ENCODE measurements at regions not wholly inside any gene's neighbourhood (a gene's known extent, or its start where the extent isn't known, plus 50 kb on each side); places are given as distances from the start of the nearest gene placed in this dataset.
A peak's percentile ranks its signal among the peaks of the same experiment; 100 is the strongest.

GRCh38 chr3:24736701-24737100, 242.1 kb upstream of the THRB start (continued):
- TF ChIP-seq ZNF462 (CRISPR knock-in tag; IDR thresholded peaks at IDR 0.05): no peak
- no peak for TF ChIP-seq ZNF114 (CRISPR knock-in tag; IDR thresholded peaks at IDR 0.05)

- Histone ChIP-seq H4K20me1 (replicated peaks; ENCODE audit: insufficient read depth) (no peaks in the 10 kb centered on the region), H3K27ac (ENCODE audit: low read depth) (no peak overlapping the region), H3K9me2 (ENCODE audit: insufficient read depth) (no peaks in the 10 kb centered on the region), H3K4me1 (ENCODE audit: insufficient read depth) (peaks cover 8% of the 10 kb centered on the region; the same call in 1 of the 2 replicates), H3K27me3 (ENCODE audit: insufficient read depth) (no peaks in the 10 kb centered on the region), H3K4me2 (no peak overlapping the region), H2AFZ (0 out of 2 replicates have a peak overlapping the region, but pooled peaks have one; percentile 69), H3K79me2 (replicated peaks; ENCODE audit: insufficient read depth) (no peaks in the 10 kb centered on the region), H3F3A (replicated peaks; ENCODE audit: low read depth) (no peaks in the 10 kb centered on the region), H3K4me3 (no peak overlapping the region), H3K36me3 (ENCODE audit: insufficient read depth) (no peaks in the 10 kb centered on the region)
- ATAC-seq (no peak), DNase-seq (ENCODE audit: low spot score) (peak; percentile 8)
- Mint-ChIP-seq H3K36me3 (ENCODE audit: low read depth) (no peaks in the 10 kb centered on the region), H3K4me3 (no peak overlapping the region), H3K4me1 (peaks cover 17% of the 10 kb centered on the region), H3K27me3 (ENCODE audit: insufficient read depth, low read depth, poor library complexity) (no peaks in the 10 kb centered on the region), H3K27ac (no peak overlapping the region), H3K9me3 (no peaks in the 10 kb centered on the region)
- TF ChIP-seq EZH2 (IDR thresholded peaks at IDR 0.05; ENCODE audit: low read depth, unreplicated experiment) (no peak), STAT1 (IDR thresholded peaks at IDR 0.05; ENCODE audit: unreplicated experiment) (no peak), ZNF114 (CRISPR knock-in tag; IDR thresholded peaks at IDR 0.05) (no peak), CREB1 (CRISPR knock-in tag; IDR thresholded peaks at IDR 0.05; ENCODE audit: low read depth) (no peak), NANOG (IDR thresholded peaks at IDR 0.05; ENCODE audit: borderline replicate concordance) (no peak), POLR2AphosphoS5 (IDR thresholded peaks at IDR 0.05; ENCODE audit: low read depth) (no peak), JUNB (IDR thresholded peaks at IDR 0.05; ENCODE audit: unreplicated experiment) (no peak), ZNF462 (CRISPR knock-in tag; IDR thresholded peaks at IDR 0.05) (no peak)
Measured at GRCh38 chr3:24740326-24740725, 245.7 kb upstream of the THRB start.
